ENCODE measurements at regions not wholly inside any gene's neighbourhood (a gene's known extent, or its start where the extent isn't known, plus 50 kb on each side); places are given as distances from the start of the nearest gene placed in this dataset.
"Not testable (repeated sequence)": the region's sequence is repeated elsewhere in the genome, so short reads cannot be mapped to it uniquely, and the experiment has no call there.

GRCh38 chr15:21717661-21718060 lies 159.9 kb downstream of the POTEB start:
- TF ChIP-seq, protein P1, sequence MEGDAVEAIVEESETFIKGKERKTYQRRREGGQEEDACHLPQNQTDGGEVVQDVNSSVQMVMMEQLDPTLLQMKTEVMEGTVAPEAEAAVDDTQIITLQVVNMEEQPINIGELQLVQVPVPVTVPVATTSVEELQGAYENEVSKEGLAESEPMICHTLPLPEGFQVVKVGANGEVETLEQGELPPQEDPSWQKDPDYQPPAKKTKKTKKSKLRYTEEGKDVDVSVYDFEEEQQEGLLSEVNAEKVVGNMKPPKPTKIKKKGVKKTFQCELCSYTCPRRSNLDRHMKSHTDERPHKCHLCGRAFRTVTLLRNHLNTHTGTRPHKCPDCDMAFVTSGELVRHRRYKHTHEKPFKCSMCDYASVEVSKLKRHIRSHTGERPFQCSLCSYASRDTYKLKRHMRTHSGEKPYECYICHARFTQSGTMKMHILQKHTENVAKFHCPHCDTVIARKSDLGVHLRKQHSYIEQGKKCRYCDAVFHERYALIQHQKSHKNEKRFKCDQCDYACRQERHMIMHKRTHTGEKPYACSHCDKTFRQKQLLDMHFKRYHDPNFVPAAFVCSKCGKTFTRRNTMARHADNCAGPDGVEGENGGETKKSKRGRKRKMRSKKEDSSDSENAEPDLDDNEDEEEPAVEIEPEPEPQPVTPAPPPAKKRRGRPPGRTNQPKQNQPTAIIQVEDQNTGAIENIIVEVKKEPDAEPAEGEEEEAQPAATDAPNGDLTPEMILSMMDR (IDR thresholded peaks at IDR 0.05 in 2 of 3, conservative IDR thresholded peaks at IDR 0.05 in 1 of 3; ENCODE audit: insufficient read depth in 2 of 3, low read depth in 1 of 3, low read length in 3 of 3) = not testable (repeated sequence)
- not testable (repeated sequence) for TF ChIP-seq BCL6 (CRISPR knock-in tag; IDR thresholded peaks at IDR 0.05); EZH2 (IDR thresholded peaks at IDR 0.05; ENCODE audit: borderline replicate concordance, low read depth, low read length); FOXK2 (conservative IDR thresholded peaks at IDR 0.05 in 1 of 2, IDR thresholded peaks at IDR 0.05 in 1 of 2; ENCODE audit: low read depth in 2 of 2); ZNF253 (CRISPR knock-in tag; conservative IDR thresholded peaks at IDR 0.05); RNF2 (IDR thresholded peaks at IDR 0.05)

Data from K562 (cell line).